IMR-90 (cell line): ENCODE measurements at regions not wholly inside any gene's neighbourhood (a gene's known extent, or its start where the extent isn't known, plus 50 kb on each side); places are given as distances from the start of the nearest gene placed in this dataset.

Experiments used
- ATAC-seq: fragments of 200-7000 bp; cut with Tn5 transposase; 2 replicates; pipeline ENCODE4 v1.9.1; 2020; ENCODE audit warnings: low read depth, mild to moderate bottlenecking, moderate library complexity
- BruUV-seq: library from RNA; stranded (reverse); fragments of 400-500 nt; replicated peaks from 2 replicates; lab custom pipeline; 2021; lab: Mats Ljungman, UMichigan
- CTCF ChIA-PET: fragments of 300-600 bp; formaldehyde crosslinking; extraction: SDS; loops from one replicate; lab custom pipeline; 2021; ENCODE audit warnings: antibody characterized with exemption; lab: Yijun Ruan, JAX
- POLR2A ChIA-PET: fragments of 300-600 bp; sonication (Branson Sonifier 250); formaldehyde crosslinking; loops from one replicate; lab custom pipeline; 2022; ENCODE audit warnings: antibody characterized with exemption; ENCODE audit not compliant: unreplicated experiment; lab: Charles Lee
- DNase-seq: peaks from one replicate; pipeline ENCODE4 v3.0.0; 2013
- H2AFZ ChIP-seq: replicated peaks from 2 replicates; pipeline ENCODE3; 2013; ENCODE audit warnings: low read length, mild to moderate bottlenecking; ENCODE audit not compliant: poor library complexity
- H2AK5ac ChIP-seq: 2 replicates; pipeline ENCODE4 v1.6.1; 2013; ENCODE audit warnings: low read depth, low read length, inconsistent platforms
- H2AK9ac ChIP-seq: replicated peaks from 2 replicates; pipeline ENCODE3; 2013; ENCODE audit warnings: mild to moderate bottlenecking, low read depth, low read length, moderate library complexity; ENCODE audit not compliant: poor library complexity
- H2BK120ac ChIP-seq: 2 replicates; pipeline ENCODE4 v1.6.1; 2013; ENCODE audit warnings: low read depth, low read length, inconsistent platforms
- H2BK15ac ChIP-seq: 3 replicates; pipeline ENCODE4 v1.6.1; 2013; ENCODE audit warnings: low read depth, low read length, inconsistent platforms
- H2BK20ac ChIP-seq: 2 replicates; pipeline ENCODE4 v1.6.1; 2013; ENCODE audit warnings: low read depth, mild to moderate bottlenecking, inconsistent platforms, low read length, moderate library complexity
- H2BK5ac ChIP-seq: 2 replicates; pipeline ENCODE4 v1.6.1; 2013; ENCODE audit warnings: mild to moderate bottlenecking, low read depth, low read length, inconsistent platforms; ENCODE audit not compliant: poor library complexity, severe bottlenecking
- H3K14ac ChIP-seq: replicated peaks from 2 replicates; pipeline ENCODE4 v1.6.1; 2013; ENCODE audit warnings: low read depth, low read length, inconsistent platforms
- H3K18ac ChIP-seq: 2 replicates; pipeline ENCODE4 v1.6.1; 2013; ENCODE audit warnings: low read depth, low read length, control low read depth
- H3K23ac ChIP-seq: 2 replicates; pipeline ENCODE4 v1.6.1; 2013; ENCODE audit warnings: low read depth, low read length, inconsistent platforms
- H3K27ac ChIP-seq: 2 replicates; pipeline ENCODE4 v1.5.1; 2013; ENCODE audit warnings: mild to moderate bottlenecking, control low read depth, low read length; ENCODE audit not compliant: insufficient read depth
- H3K27me3 ChIP-seq: 2 replicates; pipeline ENCODE4 v1.6.1; 2013; ENCODE audit warnings: low read length; ENCODE audit not compliant: control insufficient read depth, insufficient read depth
- H3K36me3 ChIP-seq: 2 replicates; pipeline ENCODE4 v1.6.1; 2013; ENCODE audit warnings: low read length, mixed read lengths; ENCODE audit not compliant: control insufficient read depth, insufficient read depth
- H3K4ac ChIP-seq: 2 replicates; pipeline ENCODE4 v1.6.1; 2013; ENCODE audit warnings: low read depth, low read length, inconsistent platforms
- H3K4me1 ChIP-seq: 2 replicates; pipeline ENCODE4 v1.6.1; 2013; ENCODE audit warnings: low read length, mixed read lengths; ENCODE audit not compliant: control insufficient read depth, insufficient read depth
- H3K4me2 ChIP-seq: 2 replicates; pipeline ENCODE4 v1.6.1; 2013; ENCODE audit warnings: low read depth, mild to moderate bottlenecking, control low read depth, low read length, moderate library complexity
- H3K4me3 ChIP-seq: 2 replicates; pipeline ENCODE4 v1.5.1; 2013; ENCODE audit warnings: low read depth, mild to moderate bottlenecking, control low read depth, low read length, moderate library complexity; ENCODE audit not compliant: insufficient read depth
- H3K56ac ChIP-seq: 2 replicates; pipeline ENCODE4 v1.6.1; 2013; ENCODE audit warnings: low read length, inconsistent platforms; ENCODE audit not compliant: insufficient read depth; ENCODE audit errors: extremely low read depth
- H3K79me1 ChIP-seq, 2 experiments: 2 replicates each; pipeline ENCODE4 v1.6.1; 2013; ENCODE audit warnings: low read length in 2 of 2, inconsistent platforms in 1 of 2, low read depth in 1 of 2
- H3K9ac ChIP-seq: 2 replicates; pipeline ENCODE4 v1.6.1; 2013; ENCODE audit warnings: low read depth, low read length, control low read depth
- H3K9me1 ChIP-seq: 2 replicates; pipeline ENCODE4 v1.6.1; 2013; ENCODE audit warnings: low read length, inconsistent platforms; ENCODE audit not compliant: insufficient read depth
- H3K9me3 ChIP-seq: 2 replicates; pipeline ENCODE4 v1.6.1; 2013; ENCODE audit warnings: low read length; ENCODE audit not compliant: control insufficient read depth, insufficient read depth
- H4K20me1 ChIP-seq: 2 replicates; pipeline ENCODE4 v1.6.1; 2013; ENCODE audit warnings: low read length, inconsistent platforms; ENCODE audit not compliant: insufficient read depth
- H4K5ac ChIP-seq: 2 replicates; pipeline ENCODE4 v1.6.1; 2013; ENCODE audit warnings: mild to moderate bottlenecking, low read depth, low read length, control low read depth
- H4K8ac ChIP-seq, 2 experiments: 2 replicates each; pipeline ENCODE4 v1.6.1; 2013; ENCODE audit warnings: low read depth in 2 of 2, low read length in 2 of 2, control low read depth in 1 of 2, inconsistent platforms in 1 of 2
- H4K91ac ChIP-seq: 2 replicates; pipeline ENCODE4 v1.6.1; 2013; ENCODE audit warnings: low read depth, low read length, inconsistent platforms; ENCODE audit not compliant: insufficient read depth
- BHLHE40 ChIP-seq: fragments of 150-350 bp; IDR thresholded peaks from 2 replicates; pipeline ENCODE4 v1.6.1; 2016; ENCODE audit warnings: mild to moderate bottlenecking, low read depth, low read length
- NFE2L2 ChIP-seq: fragments of 150-350 bp; IDR thresholded peaks from 2 replicates; pipeline ENCODE4 v1.6.1; 2016; ENCODE audit warnings: low read depth, mild to moderate bottlenecking, low read length
- POLR2A ChIP-seq: IDR thresholded peaks from 2 replicates; pipeline ENCODE4 v1.6.1; 2012; ENCODE audit warnings: mild to moderate bottlenecking, low read depth, low read length
- SMC3 ChIP-seq: fragments of 150-350 bp; IDR thresholded peaks from 2 replicates; pipeline ENCODE4 v1.6.1; 2016; ENCODE audit warnings: low read depth, mild to moderate bottlenecking, antibody characterized with exemption, low read length, moderate library complexity
- whole genome bisulfite sequencing, 2 experiments: methylation state at CpG; one replicate each; pipeline versions ENCODE4 v1.1.5 to v1.1.7; 2013; ENCODE audit warnings: missing lambda C conversion rate in 2 of 2; ENCODE audit not compliant: insufficient read length in 1 of 2; ENCODE audit errors: extremely low coverage in 2 of 2; 5-methylcytosine and 5-hydroxymethylcytosine counted together
- dilution Hi-C: fragments of 300-500 bp; cut with HindIII; formaldehyde crosslinking; loops from one replicate; pipeline ENCODE4 v1.14.3; 2018; ENCODE audit warnings: low sequenced_read_pairs; ENCODE audit not compliant: unreplicated experiment
- in situ Hi-C: fragments of 300-500 bp; cut with MboI; formaldehyde crosslinking; loops from 3 replicates; pipeline ENCODE4 v1.14.3; 2019; ENCODE audit warnings: low sequenced_read_pairs, inconsistent platforms, mixed read lengths
- intact Hi-C: fragments of 100-400 bp; cut with micrococcal nuclease; formaldehyde crosslinking; loops from 2 replicates; pipeline ENCODE4 v1.10.0; 2022
- TF ChIP-seq, protein P1 (sequence below): conservative IDR thresholded peaks from 2 replicates; pipeline ENCODE4 v1.5.1; 2012; ENCODE audit warnings: mild to moderate bottlenecking, low read depth, low read length, improper control_type of control experiment

DNA sequence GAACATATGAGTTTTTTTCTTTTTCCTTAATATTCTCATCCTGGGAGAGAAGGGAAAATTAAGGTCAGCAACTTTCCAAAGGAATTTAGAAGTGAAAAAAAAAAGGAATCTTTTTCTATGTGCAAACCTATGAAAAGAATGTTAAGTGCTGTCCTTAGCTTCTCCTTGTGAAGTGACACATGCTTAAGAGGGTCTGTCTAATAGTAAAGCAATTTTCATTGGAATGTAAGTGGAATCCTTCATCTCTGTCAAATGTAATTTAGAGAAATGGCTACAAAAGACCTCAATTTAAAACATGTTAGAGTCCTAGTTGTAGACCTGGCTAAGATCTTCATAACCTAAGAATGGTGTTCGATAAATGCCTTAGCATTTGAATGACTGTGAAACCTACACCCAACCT is 117.4 kb upstream of the EPB41L3 start:
- Histone ChIP-seq H3K23ac (no peak overlapping the region), H3K4me2 (no peak overlapping the region), H3K14ac (no peak overlapping the region), H3K9ac (no peak overlapping the region), H3K79me1 (no peaks in the 10 kb centered on the region), H3K4me1 (no peaks in the 10 kb centered on the region), H2BK5ac (no peak overlapping the region), H4K91ac (no peak overlapping the region), H4K20me1 (no peaks in the 10 kb centered on the region), H2BK120ac (no peak overlapping the region), H3K18ac (no peak overlapping the region), H3K27me3 (no peaks in the 10 kb centered on the region), H2AK9ac (no peak overlapping the region), H4K8ac (no peak overlapping the region), H3K56ac (no peak overlapping the region), H2BK15ac (no peak overlapping the region), H2AK5ac (no peak overlapping the region), H3K4me3 (no peak overlapping the region), H2AFZ (no peak overlapping the region), H3K36me3 (no peaks in the 10 kb centered on the region), H2BK20ac (no peak overlapping the region), H3K9me1 (no peaks in the 10 kb centered on the region), H4K5ac (no peak overlapping the region), H3K4ac (no peak overlapping the region), H3K27ac (no peak overlapping the region), H3K9me3 (no peaks in the 10 kb centered on the region)
- TF ChIP-seq NFE2L2, result no peak
- TF ChIP-seq POLR2A, result no peak
- no peak for TF ChIP-seq SMC3
- TF ChIP-seq, protein P1, sequence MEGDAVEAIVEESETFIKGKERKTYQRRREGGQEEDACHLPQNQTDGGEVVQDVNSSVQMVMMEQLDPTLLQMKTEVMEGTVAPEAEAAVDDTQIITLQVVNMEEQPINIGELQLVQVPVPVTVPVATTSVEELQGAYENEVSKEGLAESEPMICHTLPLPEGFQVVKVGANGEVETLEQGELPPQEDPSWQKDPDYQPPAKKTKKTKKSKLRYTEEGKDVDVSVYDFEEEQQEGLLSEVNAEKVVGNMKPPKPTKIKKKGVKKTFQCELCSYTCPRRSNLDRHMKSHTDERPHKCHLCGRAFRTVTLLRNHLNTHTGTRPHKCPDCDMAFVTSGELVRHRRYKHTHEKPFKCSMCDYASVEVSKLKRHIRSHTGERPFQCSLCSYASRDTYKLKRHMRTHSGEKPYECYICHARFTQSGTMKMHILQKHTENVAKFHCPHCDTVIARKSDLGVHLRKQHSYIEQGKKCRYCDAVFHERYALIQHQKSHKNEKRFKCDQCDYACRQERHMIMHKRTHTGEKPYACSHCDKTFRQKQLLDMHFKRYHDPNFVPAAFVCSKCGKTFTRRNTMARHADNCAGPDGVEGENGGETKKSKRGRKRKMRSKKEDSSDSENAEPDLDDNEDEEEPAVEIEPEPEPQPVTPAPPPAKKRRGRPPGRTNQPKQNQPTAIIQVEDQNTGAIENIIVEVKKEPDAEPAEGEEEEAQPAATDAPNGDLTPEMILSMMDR, result no peak
- TF ChIP-seq BHLHE40, result no peak
- no TSS peak for BruUV-seq
- DNase-seq (no peak), ATAC-seq (no peak)
- intact Hi-C loops (no loop called here), dilution Hi-C loops (no loop called here), in situ Hi-C loops (no loop called here)
- CTCF ChIA-PET, result no interaction called here
- 83% methylated on average over 1 of the region's 1 CpG; no CpG with 5 or more reads in 1 of the 2 experiments for WGBS, 2 experiments
- POLR2A ChIA-PET, result no interaction called here
